ENCODE measurements at regions not wholly inside any gene's neighbourhood (a gene's known extent, or its start where the extent isn't known, plus 50 kb on each side); places are given as distances from the start of the nearest gene placed in this dataset.

GRCh38 chr6:7664003-7664402 lies 61.9 kb upstream of the BMP6 start:
- DNase-seq (ENCODE audit: low read depth), result no peak

GRCh38 chr6:7668936-7669335 lies 57.0 kb upstream of the BMP6 start:
- DNase-seq (ENCODE audit: low read depth), result no peak

DNA sequence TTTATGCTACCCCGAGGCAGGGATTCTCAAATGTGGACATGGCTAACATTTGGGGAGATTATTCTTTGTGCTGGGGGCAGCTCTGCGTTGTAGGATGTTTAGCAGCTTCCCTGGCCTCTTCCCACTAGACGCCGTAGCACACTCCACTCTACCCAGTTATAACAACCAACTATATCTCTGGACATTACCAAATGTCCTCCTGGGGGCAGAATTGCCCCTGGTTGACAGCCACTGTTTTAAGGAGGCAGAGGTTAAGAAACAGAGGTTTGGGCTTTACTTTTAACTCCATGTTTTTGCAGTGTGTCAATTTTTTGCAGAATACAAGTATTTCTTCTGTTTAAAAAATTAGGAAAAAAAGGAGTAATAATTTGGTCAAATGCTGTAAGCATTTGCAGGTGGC lies 56.2 kb upstream of the BMP6 start:
- DNase-seq (ENCODE audit: low read depth), result no peak

DNA sequence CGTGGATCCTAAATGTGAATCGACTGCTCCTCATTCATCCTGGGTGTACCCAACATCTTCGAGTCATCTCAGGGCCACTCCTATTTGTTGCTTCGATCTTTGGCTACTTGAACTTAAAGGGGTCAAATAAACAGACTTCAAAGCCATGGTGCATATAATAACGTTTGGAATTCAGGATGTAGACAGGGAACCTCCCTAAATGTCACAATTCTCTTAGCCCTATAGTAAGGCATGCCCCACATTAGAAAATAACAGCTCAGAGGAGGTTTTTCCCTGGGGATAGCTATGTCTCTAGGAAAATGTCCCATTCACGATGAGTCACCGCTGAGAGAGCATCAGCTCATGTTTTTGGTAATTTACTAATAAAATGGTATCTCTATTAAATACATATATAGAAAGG lies 54.8 kb upstream of the BMP6 start:
- DNase-seq (ENCODE audit: low read depth), result peak; percentile 24

- DNase-seq (ENCODE audit: low read depth), result peak; percentile 11
Measured at GRCh38 chr6:7671581-7671980, 54.3 kb upstream of the BMP6 start.

- no peak for DNase-seq (ENCODE audit: low read depth)
Measured at GRCh38 chr6:7672066-7673062, 53.5 kb upstream of the BMP6 start.

GRCh38 chr6:7673063-7673536 lies 52.8 kb upstream of the BMP6 start:
- peak; percentile 25 for DNase-seq (ENCODE audit: low read depth)

GRCh38 chr6:7674291-7674690 lies 51.6 kb upstream of the BMP6 start:
- no peak for DNase-seq (ENCODE audit: low read depth)

GRCh38 chr6:7675353-7675945 lies 50.5 kb upstream of the BMP6 start:
- no peak for DNase-seq (ENCODE audit: low read depth)
